ENCODE measurements at regions not wholly inside any gene's neighbourhood (a gene's known extent, or its start where the extent isn't known, plus 50 kb on each side); places are given as distances from the start of the nearest gene placed in this dataset.

GRCh38 chr7:47128700-47129099 is 453.2 kb downstream of the TNS3 start:
- TF ChIP-seq CTCF (IDR thresholded peaks at IDR 0.05; ENCODE audit: low read depth, low read length) (no peak), POLR2A (IDR thresholded peaks at IDR 0.05; ENCODE audit: extremely low read depth, insufficient read length) (no peak), MAX (IDR thresholded peaks at IDR 0.05; ENCODE audit: low read depth, low read length) (no peak), MYC (IDR thresholded peaks at IDR 0.05; ENCODE audit: low read depth, low read length) (no peak)
